IgD-negative memory B cell (primary cell): ENCODE measurements at regions not wholly inside any gene's neighbourhood (a gene's known extent, or its start where the extent isn't known, plus 50 kb on each side); places are given as distances from the start of the nearest gene placed in this dataset.

Experiments used
- H3K27ac Mint-ChIP-seq, 3 donors: one replicate each; pipeline ENCODE4 v1.8.0; 2020 to 2022; ENCODE audit warnings: mild to moderate bottlenecking in 3 of 3, mixed read lengths in 3 of 3, moderate library complexity in 1 of 3
- H3K27me3 Mint-ChIP-seq: one replicate; pipeline ENCODE4 v1.8.0; 2021; ENCODE audit warnings: mixed read lengths
- H3K36me3 Mint-ChIP-seq: one replicate; pipeline ENCODE4 v1.8.0; 2020; ENCODE audit warnings: mild to moderate bottlenecking, mixed read lengths
- H3K4me1 Mint-ChIP-seq, 3 donors: one replicate each; pipeline ENCODE4 v1.8.0; 2020 to 2022; ENCODE audit warnings: mixed read lengths in 3 of 3, mild to moderate bottlenecking in 1 of 3
- H3K4me3 Mint-ChIP-seq, 4 donors: one replicate each; pipeline ENCODE4 v1.8.0; 2020 to 2022; ENCODE audit warnings: mild to moderate bottlenecking in 4 of 4, mixed read lengths in 4 of 4, moderate library complexity in 3 of 4
- H3K9me3 Mint-ChIP-seq, 3 donors: one replicate each; pipeline ENCODE4 v1.8.0; 2020 to 2021; ENCODE audit warnings: mixed read lengths in 3 of 3, mild to moderate bottlenecking in 1 of 3

- peaks cover 9 to 21% (median 9%) of the 10 kb centered on the region in 3 donors for H3K9me3 Mint-ChIP-seq
- H3K4me1 Mint-ChIP-seq, result peaks cover 11 to 21% (median 13%) of the 10 kb centered on the region in 3 donors
- peaks cover 1% of the 10 kb centered on the region for H3K36me3 Mint-ChIP-seq
- no peak overlapping the region for H3K27ac Mint-ChIP-seq
- peaks cover 3% of the 10 kb centered on the region for H3K27me3 Mint-ChIP-seq
- H3K4me3 Mint-ChIP-seq, result no peak overlapping the region
These were observed 291.0 kb upstream of the STS start for GRCh38 chrX:6856471-6856870.

- peaks cover 5% of the 10 kb centered on the region for H3K27me3 Mint-ChIP-seq
- no peaks in the 10 kb centered on the region for H3K36me3 Mint-ChIP-seq
- H3K27ac Mint-ChIP-seq, result no peak overlapping the region
- no peak overlapping the region for H3K4me3 Mint-ChIP-seq
- peaks cover 0 to 3% (median 2%) of the 10 kb centered on the region in 3 donors for H3K9me3 Mint-ChIP-seq
- peaks cover 20 to 38% (median 23%) of the 10 kb centered on the region in 3 donors for H3K4me1 Mint-ChIP-seq
These were observed 294.6 kb upstream of the STS start for GRCh38 chrX:6852869-6853268.

GRCh38 chrX:6852121-6852520, 295.4 kb upstream of the STS start:
- Mint-ChIP-seq H3K4me1 (peaks cover 20 to 38% (median 23%) of the 10 kb centered on the region in 3 donors), H3K27ac (no peak overlapping the region), H3K4me3 (no peak overlapping the region), H3K36me3 (no peaks in the 10 kb centered on the region), H3K9me3 (peaks cover 0 to 1% (median 0%) of the 10 kb centered on the region in 3 donors), H3K27me3 (peaks cover 2% of the 10 kb centered on the region)

- peaks cover 20 to 38% (median 23%) of the 10 kb centered on the region in 3 donors for H3K4me1 Mint-ChIP-seq
- peaks cover 0 to 1% (median 0%) of the 10 kb centered on the region in 3 donors for H3K9me3 Mint-ChIP-seq
- H3K27ac Mint-ChIP-seq, result peak overlapping the region in 1 of 3 donors; percentile 3
- H3K4me3 Mint-ChIP-seq, result peak overlapping the region in 1 of 4 donors; percentile 58
- H3K27me3 Mint-ChIP-seq, result peaks cover 2% of the 10 kb centered on the region
- H3K36me3 Mint-ChIP-seq, result peaks cover 1% of the 10 kb centered on the region
These were observed 296.4 kb upstream of the STS start for GRCh38 chrX:6851140-6851539.

- no peak overlapping the region for H3K27ac Mint-ChIP-seq
- H3K4me1 Mint-ChIP-seq, result peaks cover 17 to 32% (median 18%) of the 10 kb centered on the region in 3 donors
- peaks cover 0 to 1% (median 0%) of the 10 kb centered on the region in 3 donors for H3K9me3 Mint-ChIP-seq
- peaks cover 1% of the 10 kb centered on the region for H3K36me3 Mint-ChIP-seq
- peaks cover 2% of the 10 kb centered on the region for H3K27me3 Mint-ChIP-seq
- peak overlapping the region in 1 of 4 donors; percentile 45 for H3K4me3 Mint-ChIP-seq
These were observed 297.6 kb upstream of the STS start for GRCh38 chrX:6849716-6850414.

GRCh38 chrX:6832619-6833018, 297.7 kb upstream of the VCX3A start:
- no peaks in the 10 kb centered on the region for H3K4me1 Mint-ChIP-seq
- no peaks in the 10 kb centered on the region for H3K27me3 Mint-ChIP-seq
- H3K36me3 Mint-ChIP-seq, result peaks cover 4% of the 10 kb centered on the region
- H3K27ac Mint-ChIP-seq, result no peak overlapping the region
- H3K9me3 Mint-ChIP-seq, result no peaks in the 10 kb centered on the region
- no peak overlapping the region for H3K4me3 Mint-ChIP-seq

- H3K36me3 Mint-ChIP-seq, result peaks cover 5% of the 10 kb centered on the region
- H3K27ac Mint-ChIP-seq, result no peak overlapping the region
- H3K27me3 Mint-ChIP-seq, result peaks cover 2% of the 10 kb centered on the region
- no peaks in the 10 kb centered on the region for H3K9me3 Mint-ChIP-seq
- H3K4me1 Mint-ChIP-seq, result no peaks in the 10 kb centered on the region
- H3K4me3 Mint-ChIP-seq, result no peak overlapping the region
These were observed 291.9 kb upstream of the VCX3A start for GRCh38 chrX:6826856-6827255.

GRCh38 chrX:6821730-6822129, 286.8 kb upstream of the VCX3A start:
- Mint-ChIP-seq H3K4me1 (no peaks in the 10 kb centered on the region), H3K4me3 (peak overlapping the region in 1 of 4 donors; percentile 66), H3K36me3 (peaks cover 3% of the 10 kb centered on the region), H3K27ac (no peak overlapping the region), H3K9me3 (no peaks in the 10 kb centered on the region), H3K27me3 (no peaks in the 10 kb centered on the region)

- Mint-ChIP-seq H3K9me3 (peaks cover 0 to 4% (median 0%) of the 10 kb centered on the region in 3 donors), H3K27me3 (no peaks in the 10 kb centered on the region), H3K36me3 (no peaks in the 10 kb centered on the region), H3K4me3 (no peak overlapping the region), H3K4me1 (peaks cover 0 to 1% (median 0%) of the 10 kb centered on the region in 3 donors), H3K27ac (peak overlapping the region in 1 of 3 donors; percentile 35)
These were observed 279.0 kb upstream of the VCX3A start for GRCh38 chrX:6813836-6814370.

GRCh38 chrX:6812087-6812486, 277.2 kb upstream of the VCX3A start:
- H3K36me3 Mint-ChIP-seq, result no peaks in the 10 kb centered on the region
- no peak overlapping the region for H3K4me3 Mint-ChIP-seq
- H3K9me3 Mint-ChIP-seq, result peaks cover 0 to 4% (median 0%) of the 10 kb centered on the region in 3 donors
- H3K27me3 Mint-ChIP-seq, result no peaks in the 10 kb centered on the region
- peaks cover 0 to 1% (median 0%) of the 10 kb centered on the region in 3 donors for H3K4me1 Mint-ChIP-seq
- H3K27ac Mint-ChIP-seq, result no peak overlapping the region

GRCh38 chrX:6810776-6811175, 275.9 kb upstream of the VCX3A start:
- no peaks in the 10 kb centered on the region for H3K36me3 Mint-ChIP-seq
- peaks cover 0 to 1% (median 0%) of the 10 kb centered on the region in 3 donors for H3K4me1 Mint-ChIP-seq
- H3K27me3 Mint-ChIP-seq, result no peaks in the 10 kb centered on the region
- peaks cover 0 to 4% (median 0%) of the 10 kb centered on the region in 3 donors for H3K9me3 Mint-ChIP-seq
- no peak overlapping the region for H3K4me3 Mint-ChIP-seq
- H3K27ac Mint-ChIP-seq, result no peak overlapping the region

GRCh38 chrX:6803607-6804006, 268.7 kb upstream of the VCX3A start:
- no peaks in the 10 kb centered on the region for H3K36me3 Mint-ChIP-seq
- H3K4me1 Mint-ChIP-seq, result no peaks in the 10 kb centered on the region
- no peak overlapping the region for H3K27ac Mint-ChIP-seq
- no peaks in the 10 kb centered on the region for H3K9me3 Mint-ChIP-seq
- no peak overlapping the region for H3K4me3 Mint-ChIP-seq
- no peaks in the 10 kb centered on the region for H3K27me3 Mint-ChIP-seq

GRCh38 chrX:6793000-6793399, 258.1 kb upstream of the VCX3A start:
- H3K27ac Mint-ChIP-seq, result no peak overlapping the region
- H3K4me1 Mint-ChIP-seq, result no peaks in the 10 kb centered on the region
- peaks cover 3% of the 10 kb centered on the region for H3K36me3 Mint-ChIP-seq
- H3K27me3 Mint-ChIP-seq, result peaks cover 2% of the 10 kb centered on the region
- no peak overlapping the region for H3K4me3 Mint-ChIP-seq
- H3K9me3 Mint-ChIP-seq, result peaks cover 0 to 5% (median 0%) of the 10 kb centered on the region in 3 donors

- Mint-ChIP-seq H3K4me1 (no peaks in the 10 kb centered on the region), H3K9me3 (no peaks in the 10 kb centered on the region), H3K27me3 (no peaks in the 10 kb centered on the region), H3K27ac (no peak overlapping the region), H3K36me3 (no peaks in the 10 kb centered on the region), H3K4me3 (no peak overlapping the region)
These were observed 249.0 kb upstream of the VCX3A start for GRCh38 chrX:6783912-6784311.

GRCh38 chrX:6782831-6783230, 247.9 kb upstream of the VCX3A start:
- H3K9me3 Mint-ChIP-seq, result no peaks in the 10 kb centered on the region
- no peak overlapping the region for H3K27ac Mint-ChIP-seq

More at GRCh38 chrX:6782831-6783230, 247.9 kb upstream of the VCX3A start:
- Mint-ChIP-seq H3K4me1 (peaks cover under 1 to 7% (median 6%) of the 10 kb centered on the region in 3 donors), H3K27me3 (peaks cover 10% of the 10 kb centered on the region), H3K36me3 (no peaks in the 10 kb centered on the region), H3K4me3 (no peak overlapping the region)
